Tibial nerve (tissue), 4 donors: ENCODE measurements at regions not wholly inside any gene's neighbourhood (a gene's known extent, or its start where the extent isn't known, plus 50 kb on each side); places are given as distances from the start of the nearest gene placed in this dataset.

Experiments
- DNase-seq, 2 donors: peaks; one replicate each; pipeline ENCODE4 v3.0.0-alpha.2; 2019; ENCODE audit warnings: low spot score in 2 of 2
- H3K27ac ChIP-seq, 4 donors: fragments of 200-600 bp; sonication (generic) in 3 of 4; one replicate each; pipeline ENCODE4 v1.5.1; 2017 to 2019; ENCODE audit warnings: mild to moderate bottlenecking in 1 of 4
- H3K27me3 ChIP-seq, 2 donors: fragments of 200-600 bp; sonication (generic) in 1 of 2; one replicate each; pipeline versions ENCODE4 v1.5.1 to v1.6.0; 2017 to 2019
- H3K36me3 ChIP-seq, 3 donors: fragments of 200-600 bp; sonication (generic); one replicate each; pipeline ENCODE4 v1.5.1; 2018 to 2019
- H3K4me1 ChIP-seq, 4 donors: fragments of 200-600 bp; sonication (generic) in 3 of 4; one replicate each; pipeline ENCODE4 v1.5.1; 2017 to 2019
- H3K4me3 ChIP-seq, 4 donors: fragments of 200-600 bp; sonication (generic) in 3 of 4; one replicate each; pipeline ENCODE4 v1.5.1; 2017 to 2019; ENCODE audit warnings: mild to moderate bottlenecking in 1 of 4, moderate library complexity in 1 of 4
- H3K9me3 ChIP-seq, 4 donors: fragments of 200-600 bp; sonication (generic) in 3 of 4; one replicate each; pipeline ENCODE4 v1.5.1; 2017 to 2019
- EP300 ChIP-seq, 2 donors: sonication (generic); formaldehyde crosslinking; IDR thresholded peaks; one replicate each; pipeline ENCODE4 v1.6.1; 2017; ENCODE audit warnings: antibody characterized with exemption in 2 of 2, mild to moderate bottlenecking in 1 of 2
- POLR2A ChIP-seq, 2 donors: fragments of 450-650 bp; IDR thresholded peaks; one replicate each; pipeline ENCODE4 v1.6.1; 2017; ENCODE audit warnings: antibody characterized with exemption in 2 of 2, mild to moderate bottlenecking in 2 of 2, moderate library complexity in 2 of 2
- WGBS, 2 donors: methylation state at CpG; one replicate each; pipeline ENCODE4 v1.1.5; 2018; 5-methylcytosine and 5-hydroxymethylcytosine counted together
- TF ChIP-seq, protein P1 (sequence below), 5 experiments: fragments of 200-600 bp in 3 of 5; fragments of 450-650 bp in 2 of 5; sonication (generic) in 3 of 5; IDR thresholded peaks; one replicate each; pipeline ENCODE4 v1.5.1; 2016 to 2019; ENCODE audit warnings: antibody characterized with exemption in 5 of 5, mild to moderate bottlenecking in 3 of 5, moderate library complexity in 2 of 5

DNA sequence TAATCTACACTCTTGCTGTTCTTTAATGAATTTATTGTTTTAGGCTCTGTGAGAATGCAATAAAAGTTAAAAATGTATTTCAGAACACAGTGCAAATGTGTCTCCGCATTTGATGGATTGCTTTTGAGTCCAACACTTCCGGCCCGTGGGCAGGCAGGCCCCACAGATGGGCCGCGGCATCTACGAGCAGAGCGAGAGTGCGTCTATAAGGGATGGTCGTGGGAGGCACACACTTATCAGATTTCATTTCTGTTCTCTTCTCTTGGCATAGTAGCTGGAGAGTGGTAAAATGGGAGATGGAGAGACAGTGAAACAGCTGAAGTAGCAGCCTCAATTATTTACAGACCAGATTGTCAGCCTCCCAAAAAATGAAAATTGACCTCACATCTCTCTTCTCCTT, 134.2 kb downstream of the NAV1 start:
- Histone ChIP-seq H3K27me3 (no peaks in the 10 kb centered on the region), H3K27ac (no peak overlapping the region), H3K4me1 (peaks cover 0 to 27% (median 18%) of the 10 kb centered on the region in 4 donors), H3K9me3 (no peaks in the 10 kb centered on the region), H3K4me3 (no peak overlapping the region), H3K36me3 (no peaks in the 10 kb centered on the region)
- TF ChIP-seq EP300 (IDR thresholded peaks at IDR 0.05) (no peak), POLR2A (IDR thresholded peaks at IDR 0.05) (no peak)
- TF ChIP-seq, protein P1, sequence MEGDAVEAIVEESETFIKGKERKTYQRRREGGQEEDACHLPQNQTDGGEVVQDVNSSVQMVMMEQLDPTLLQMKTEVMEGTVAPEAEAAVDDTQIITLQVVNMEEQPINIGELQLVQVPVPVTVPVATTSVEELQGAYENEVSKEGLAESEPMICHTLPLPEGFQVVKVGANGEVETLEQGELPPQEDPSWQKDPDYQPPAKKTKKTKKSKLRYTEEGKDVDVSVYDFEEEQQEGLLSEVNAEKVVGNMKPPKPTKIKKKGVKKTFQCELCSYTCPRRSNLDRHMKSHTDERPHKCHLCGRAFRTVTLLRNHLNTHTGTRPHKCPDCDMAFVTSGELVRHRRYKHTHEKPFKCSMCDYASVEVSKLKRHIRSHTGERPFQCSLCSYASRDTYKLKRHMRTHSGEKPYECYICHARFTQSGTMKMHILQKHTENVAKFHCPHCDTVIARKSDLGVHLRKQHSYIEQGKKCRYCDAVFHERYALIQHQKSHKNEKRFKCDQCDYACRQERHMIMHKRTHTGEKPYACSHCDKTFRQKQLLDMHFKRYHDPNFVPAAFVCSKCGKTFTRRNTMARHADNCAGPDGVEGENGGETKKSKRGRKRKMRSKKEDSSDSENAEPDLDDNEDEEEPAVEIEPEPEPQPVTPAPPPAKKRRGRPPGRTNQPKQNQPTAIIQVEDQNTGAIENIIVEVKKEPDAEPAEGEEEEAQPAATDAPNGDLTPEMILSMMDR (IDR thresholded peaks at IDR 0.05): no peak
- WGBS, 2 donors: 73 to 76% methylated on average over 9 of the region's 9 CpGs
- DNase-seq: no peak

DNA sequence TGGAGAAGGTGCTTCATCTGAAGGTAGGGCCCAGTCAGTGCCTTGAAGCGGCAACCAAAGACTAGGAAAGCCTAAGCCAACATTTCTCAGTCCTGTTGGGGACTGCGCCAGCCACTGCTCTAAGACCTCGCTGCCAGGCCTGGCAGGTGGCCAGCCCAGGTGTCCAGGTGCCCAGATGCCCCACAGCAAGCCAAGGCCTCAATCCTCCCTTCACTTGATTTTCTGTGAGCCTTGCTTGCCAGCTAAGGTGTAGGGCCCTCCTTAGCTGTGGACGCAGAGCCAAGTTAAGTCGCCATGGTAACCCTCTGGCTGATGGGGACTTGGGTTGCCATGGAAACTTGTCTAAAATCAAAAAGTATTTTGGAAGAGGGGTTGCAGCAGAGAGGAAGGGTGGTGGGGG, 135.0 kb downstream of the NAV1 start:
- Histone ChIP-seq H3K4me1 (peaks cover 0 to 32% (median 19%) of the 10 kb centered on the region in 4 donors), H3K9me3 (no peaks in the 10 kb centered on the region), H3K27me3 (no peaks in the 10 kb centered on the region), H3K27ac (no peak overlapping the region), H3K4me3 (no peak overlapping the region), H3K36me3 (no peaks in the 10 kb centered on the region)
- DNase-seq: no peak
- TF ChIP-seq, protein P1 (IDR thresholded peaks at IDR 0.05): no peak
- TF ChIP-seq POLR2A (IDR thresholded peaks at IDR 0.05) (no peak), EP300 (IDR thresholded peaks at IDR 0.05) (no peak)
- WGBS, 2 donors: 95 to 97% methylated on average over 5 of the region's 5 CpGs

DNA sequence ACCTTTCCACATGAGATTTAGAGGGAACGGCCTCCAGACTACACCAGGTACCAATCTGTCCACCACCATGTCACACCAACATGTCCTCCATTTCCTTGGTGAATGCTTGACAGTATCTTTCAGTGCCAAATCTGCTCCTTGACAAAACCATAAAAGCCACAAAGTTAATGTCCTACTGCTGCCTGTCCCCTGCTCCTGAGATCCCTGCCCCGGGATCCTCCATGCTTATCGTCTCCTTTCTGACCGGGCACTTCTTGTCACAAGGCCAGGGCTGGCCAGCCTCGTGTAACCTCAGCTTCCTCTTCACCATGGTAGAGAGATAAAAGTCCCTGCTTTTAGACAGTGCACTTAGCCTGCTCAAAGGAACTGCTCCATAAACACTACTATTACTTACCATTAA, 136.2 kb downstream of the NAV1 start:
- Histone ChIP-seq H3K36me3 (no peaks in the 10 kb centered on the region), H3K4me1 (peaks cover 0 to 35% (median 19%) of the 10 kb centered on the region in 4 donors), H3K27me3 (no peaks in the 10 kb centered on the region), H3K4me3 (no peak overlapping the region), H3K9me3 (no peaks in the 10 kb centered on the region), H3K27ac (peak overlapping the region in 1 of 4 donors; percentile 53)
- WGBS, 2 donors: 60 to 71% methylated on average over 5 of the region's 5 CpGs
- DNase-seq: no peak
- TF ChIP-seq, protein P1 (IDR thresholded peaks at IDR 0.05): no peak
- no peak for TF ChIP-seq EP300 (IDR thresholded peaks at IDR 0.05)

DNA sequence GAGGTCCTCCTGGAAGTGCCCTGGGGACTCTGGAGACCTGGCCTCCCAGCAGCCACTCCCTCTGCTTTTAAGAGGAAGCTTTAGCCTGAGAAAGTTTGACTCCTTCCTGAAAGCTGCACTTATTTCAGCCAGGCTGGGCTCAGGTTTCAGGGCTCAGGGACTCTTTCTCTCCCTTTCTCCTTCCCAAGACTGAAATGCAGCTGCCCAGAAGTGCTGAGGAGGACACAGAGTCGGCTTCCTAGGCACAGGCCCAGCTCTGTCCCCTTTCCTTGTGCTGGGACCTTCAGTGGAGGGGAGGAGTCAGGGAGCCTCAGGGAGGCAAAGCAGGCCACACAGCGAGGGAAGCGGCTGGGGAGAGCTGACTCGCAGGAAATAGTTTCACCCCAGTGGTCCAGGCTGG, 137.3 kb downstream of the NAV1 start:
- TF ChIP-seq EP300 (IDR thresholded peaks at IDR 0.05): no peak
- no peak for TF ChIP-seq POLR2A (IDR thresholded peaks at IDR 0.05)
- TF ChIP-seq, protein P1 (IDR thresholded peaks at IDR 0.05): no peak
- no peaks in the 10 kb centered on the region for H3K36me3 ChIP-seq
- H3K27ac ChIP-seq: peak overlapping the region in 3 of 4 donors; percentile 28 to 66 (median 62)
- no peaks in the 10 kb centered on the region for H3K9me3 ChIP-seq
- DNase-seq: no peak
- WGBS, 2 donors: 8 to 26% methylated on average over 3 to 4 of the region's 4 CpGs
- peaks cover 0 to 41% (median 19%) of the 10 kb centered on the region in 4 donors for H3K4me1 ChIP-seq
- H3K27me3 ChIP-seq: no peaks in the 10 kb centered on the region
- H3K4me3 ChIP-seq: no peak overlapping the region

DNA sequence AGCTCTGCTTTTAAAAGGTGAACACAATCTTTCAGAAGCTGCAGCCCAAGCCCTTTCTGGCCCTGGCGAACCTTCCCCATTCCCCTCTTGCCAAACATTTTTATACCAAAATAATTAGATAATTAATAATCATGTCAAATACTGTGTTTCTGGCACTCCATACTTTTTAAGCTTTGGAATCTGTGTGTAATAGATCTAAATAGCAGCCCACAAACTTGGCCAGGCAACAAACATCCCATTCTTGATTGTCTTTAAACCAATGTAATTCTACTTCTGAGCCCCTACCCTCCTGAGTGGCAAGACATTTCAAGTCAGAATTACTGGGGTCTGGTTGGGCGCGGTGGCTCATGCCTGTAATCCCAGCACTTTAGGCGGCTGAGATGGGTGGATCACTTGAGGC, 137.7 kb downstream of the NAV1 start:
- DNase-seq: no peak
- WGBS, 2 donors: 61 to 75% methylated on average over 4 of the region's 4 CpGs
- peak overlapping the region in 3 of 4 donors; percentile 28 to 66 (median 62) for H3K27ac ChIP-seq

More for the DNA sequence above, 137.7 kb downstream of the NAV1 start:
- Histone ChIP-seq H3K4me3 (no peak overlapping the region), H3K27me3 (no peaks in the 10 kb centered on the region), H3K4me1 (peaks cover 0 to 43% (median 19%) of the 10 kb centered on the region in 4 donors), H3K9me3 (no peaks in the 10 kb centered on the region), H3K36me3 (no peaks in the 10 kb centered on the region)
- TF ChIP-seq, protein P1 (IDR thresholded peaks at IDR 0.05): no peak
- TF ChIP-seq EP300 (IDR thresholded peaks at IDR 0.05) (no peak), POLR2A (IDR thresholded peaks at IDR 0.05) (no peak)
